ENCODE measurements at regions not wholly inside any gene's neighbourhood (a gene's known extent, or its start where the extent isn't known, plus 50 kb on each side); places are given as distances from the start of the nearest gene placed in this dataset.
"Not testable (repeated sequence)": the region's sequence is repeated elsewhere in the genome, so short reads cannot be mapped to it uniquely, and the experiment has no call there.

GRCh38 chr4:116143198-116143597 is 942.2 kb downstream of the TRAM1L1 start:
- Histone ChIP-seq H3K27ac (no peak overlapping the region), H3K36me3 (replicated peaks) (no peaks in the 10 kb centered on the region), H3K27me3 (replicated peaks) (no peaks in the 10 kb centered on the region), H3K4me3 (ENCODE audit: low read depth, low read length) (no peak overlapping the region)
- no peak for DNase-seq
- in situ Hi-C loops (cut with HindIII; ENCODE audit: low pct_ligation_motif_present, low sequenced_read_pairs), result no loop called here
- no peak for TF ChIP-seq CTCF (IDR thresholded peaks at IDR 0.05; ENCODE audit: low read depth, low read length, missing control alignments)

GRCh38 chr4:116132946-116133345 is 952.4 kb downstream of the TRAM1L1 start:
- H3K27ac ChIP-seq, result no peak overlapping the region
- no peaks in the 10 kb centered on the region for H3K27me3 ChIP-seq (replicated peaks)
- H3K36me3 ChIP-seq (replicated peaks), result no peaks in the 10 kb centered on the region
- DNase-seq, result no peak
- no peak for TF ChIP-seq CTCF (IDR thresholded peaks at IDR 0.05; ENCODE audit: low read depth, low read length, missing control alignments)
- in situ Hi-C loops (cut with HindIII; ENCODE audit: low pct_ligation_motif_present, low sequenced_read_pairs), result no loop called here
- no peak overlapping the region for H3K4me3 ChIP-seq (ENCODE audit: low read depth, low read length)

DNA sequence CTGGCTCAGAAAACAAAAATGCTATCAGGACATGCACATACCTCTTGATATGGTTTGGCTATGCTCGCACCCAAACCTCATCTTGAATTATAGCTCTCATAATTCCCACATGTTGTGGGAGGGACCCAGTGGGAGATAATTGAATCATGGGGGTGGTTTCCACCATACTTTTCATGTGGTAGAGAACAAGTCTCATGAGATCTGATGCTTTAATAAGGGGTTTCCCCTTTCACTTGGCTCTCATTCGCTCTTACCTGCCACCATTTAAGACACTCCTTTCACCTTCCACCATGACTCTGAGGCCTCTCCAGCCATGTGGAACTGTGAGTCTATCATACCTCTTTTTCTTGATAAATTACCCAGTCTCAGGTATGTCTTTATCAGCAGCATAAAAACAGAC is 958.6 kb downstream of the TRAM1L1 start:
- Histone ChIP-seq H3K4me3 (ENCODE audit: low read depth, low read length) (no peak overlapping the region), H3K27ac (no peak overlapping the region), H3K36me3 (replicated peaks) (no peaks in the 10 kb centered on the region), H3K27me3 (replicated peaks) (no peaks in the 10 kb centered on the region)
- TF ChIP-seq CTCF (IDR thresholded peaks at IDR 0.05; ENCODE audit: low read depth, low read length, missing control alignments), result no peak
- in situ Hi-C loops (cut with HindIII; ENCODE audit: low pct_ligation_motif_present, low sequenced_read_pairs), result no loop called here
- no peak for DNase-seq

DNA sequence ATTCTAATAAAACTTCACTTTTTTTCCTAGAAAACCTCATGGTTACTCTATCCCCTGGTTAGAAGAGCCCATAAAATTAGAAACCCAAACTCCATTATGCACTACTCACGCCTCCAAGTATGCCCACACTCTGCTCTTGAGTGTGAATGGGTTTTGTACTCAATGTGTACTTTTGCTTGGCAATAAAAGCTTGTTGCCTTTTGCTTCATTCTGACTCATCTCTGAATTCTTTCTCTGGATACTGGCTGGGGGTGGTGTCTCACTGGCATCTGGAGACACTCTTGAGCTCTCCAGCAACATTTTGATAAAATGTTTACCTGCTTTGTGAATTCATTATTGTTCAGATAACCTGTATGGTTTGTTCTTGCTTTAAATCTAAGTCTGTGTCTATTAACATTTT is 963.3 kb downstream of the TRAM1L1 start:
- Histone ChIP-seq H3K36me3 (replicated peaks) (no peaks in the 10 kb centered on the region), H3K4me3 (ENCODE audit: low read depth, low read length) (no peak overlapping the region), H3K27ac (no peak overlapping the region), H3K27me3 (replicated peaks) (no peaks in the 10 kb centered on the region)
- TF ChIP-seq CTCF (IDR thresholded peaks at IDR 0.05; ENCODE audit: low read depth, low read length, missing control alignments), result no peak
- no peak for DNase-seq
- in situ Hi-C loops (cut with HindIII; ENCODE audit: low pct_ligation_motif_present, low sequenced_read_pairs), result no loop called here

DNA sequence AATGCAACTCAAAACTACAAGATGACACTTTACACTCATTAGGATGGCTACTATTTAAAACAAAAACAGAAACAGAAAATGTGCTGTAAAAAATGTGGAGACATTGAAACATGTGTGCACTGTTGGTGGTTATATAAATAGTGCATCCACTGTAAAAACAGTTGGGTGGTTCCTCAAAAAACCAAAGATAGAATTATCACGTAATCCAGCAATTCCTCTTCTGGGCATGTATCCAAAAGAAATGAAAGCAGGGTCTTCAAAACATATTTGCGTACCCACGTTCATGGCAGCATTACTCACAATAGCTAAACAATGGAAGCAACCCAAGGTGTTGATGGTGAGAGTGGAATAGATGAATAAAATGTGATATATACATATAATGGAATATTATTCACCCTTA is 967.2 kb downstream of the TRAM1L1 start:
- peak; percentile 23 for DNase-seq

DNA sequence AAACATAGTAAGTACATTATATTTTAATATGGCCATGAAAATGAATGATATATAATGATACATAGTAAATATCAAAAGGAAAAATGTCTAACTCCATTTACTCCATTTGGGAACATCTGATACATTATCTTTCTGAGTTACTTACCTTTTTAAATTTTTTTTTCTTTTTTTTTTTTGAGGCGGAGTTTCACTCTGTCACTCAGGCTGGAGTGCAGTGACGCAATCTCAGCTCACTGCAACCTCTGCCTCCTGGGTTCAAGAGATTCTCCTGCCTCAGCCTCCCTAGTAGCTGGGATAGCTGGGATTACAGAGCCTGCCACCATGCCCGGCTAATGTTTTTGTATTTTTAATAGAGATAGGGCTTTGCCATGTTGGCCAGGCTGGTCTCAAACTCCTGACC is 972.5 kb downstream of the TRAM1L1 start:
- H3K4me3 ChIP-seq (ENCODE audit: low read depth, low read length); H3K36me3 ChIP-seq (replicated peaks); H3K27ac ChIP-seq; H3K27me3 ChIP-seq (replicated peaks); DNase-seq; in situ Hi-C loops (cut with HindIII; ENCODE audit: low pct_ligation_motif_present, low sequenced_read_pairs): not testable (repeated sequence)

More for the DNA sequence above, 967.2 kb downstream of the TRAM1L1 start:
- Histone ChIP-seq H3K27me3 (replicated peaks) (no peaks in the 10 kb centered on the region), H3K36me3 (replicated peaks) (no peaks in the 10 kb centered on the region), H3K27ac (no peak overlapping the region), H3K4me3 (ENCODE audit: low read depth, low read length) (no peak overlapping the region)
- in situ Hi-C loops (cut with HindIII; ENCODE audit: low pct_ligation_motif_present, low sequenced_read_pairs), result no loop called here
- no peak for TF ChIP-seq CTCF (IDR thresholded peaks at IDR 0.05; ENCODE audit: low read depth, low read length, missing control alignments)

Measured in brain microvascular endothelial cell (primary cell).